AG09319 (cell line): ENCODE measurements at regions not wholly inside any gene's neighbourhood (a gene's known extent, or its start where the extent isn't known, plus 50 kb on each side); places are given as distances from the start of the nearest gene placed in this dataset.
A peak's percentile ranks its signal among the peaks of the same experiment; 100 is the strongest.

Source experiments
- DNase-seq: peaks from one replicate; pipeline ENCODE4 v3.0.0-alpha.2; 2010; ENCODE audit warnings: low read depth; ENCODE audit errors: extremely low read depth
- TF ChIP-seq, protein P1 (sequence below): IDR thresholded peaks from 2 replicates; pipeline ENCODE4 v1.5.1; 2011; ENCODE audit warnings: low read depth, mild to moderate bottlenecking, inconsistent platforms, low read length, moderate library complexity

DNA sequence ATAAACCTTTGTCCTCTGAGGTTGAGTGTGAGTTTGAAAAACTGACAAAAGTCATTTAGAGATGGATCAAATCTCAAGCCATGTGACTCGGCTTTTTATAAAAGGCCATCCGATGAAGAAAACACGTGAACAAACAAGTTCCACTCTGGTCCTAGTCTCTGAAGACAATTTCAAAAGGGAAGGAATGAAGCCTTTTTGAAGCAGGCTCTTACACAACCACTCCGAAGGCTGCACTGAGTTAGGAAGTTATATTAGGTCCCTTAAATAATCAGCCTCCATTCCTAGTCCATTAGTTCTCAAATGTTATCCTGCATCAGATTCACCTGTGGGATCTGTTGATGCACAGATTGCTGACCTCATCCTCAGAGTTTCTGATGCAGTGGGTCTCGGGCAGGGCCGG, 166.6 kb upstream of the HMHB1 start:
- no peak for DNase-seq
- TF ChIP-seq, protein P1, sequence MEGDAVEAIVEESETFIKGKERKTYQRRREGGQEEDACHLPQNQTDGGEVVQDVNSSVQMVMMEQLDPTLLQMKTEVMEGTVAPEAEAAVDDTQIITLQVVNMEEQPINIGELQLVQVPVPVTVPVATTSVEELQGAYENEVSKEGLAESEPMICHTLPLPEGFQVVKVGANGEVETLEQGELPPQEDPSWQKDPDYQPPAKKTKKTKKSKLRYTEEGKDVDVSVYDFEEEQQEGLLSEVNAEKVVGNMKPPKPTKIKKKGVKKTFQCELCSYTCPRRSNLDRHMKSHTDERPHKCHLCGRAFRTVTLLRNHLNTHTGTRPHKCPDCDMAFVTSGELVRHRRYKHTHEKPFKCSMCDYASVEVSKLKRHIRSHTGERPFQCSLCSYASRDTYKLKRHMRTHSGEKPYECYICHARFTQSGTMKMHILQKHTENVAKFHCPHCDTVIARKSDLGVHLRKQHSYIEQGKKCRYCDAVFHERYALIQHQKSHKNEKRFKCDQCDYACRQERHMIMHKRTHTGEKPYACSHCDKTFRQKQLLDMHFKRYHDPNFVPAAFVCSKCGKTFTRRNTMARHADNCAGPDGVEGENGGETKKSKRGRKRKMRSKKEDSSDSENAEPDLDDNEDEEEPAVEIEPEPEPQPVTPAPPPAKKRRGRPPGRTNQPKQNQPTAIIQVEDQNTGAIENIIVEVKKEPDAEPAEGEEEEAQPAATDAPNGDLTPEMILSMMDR = no peak

DNA sequence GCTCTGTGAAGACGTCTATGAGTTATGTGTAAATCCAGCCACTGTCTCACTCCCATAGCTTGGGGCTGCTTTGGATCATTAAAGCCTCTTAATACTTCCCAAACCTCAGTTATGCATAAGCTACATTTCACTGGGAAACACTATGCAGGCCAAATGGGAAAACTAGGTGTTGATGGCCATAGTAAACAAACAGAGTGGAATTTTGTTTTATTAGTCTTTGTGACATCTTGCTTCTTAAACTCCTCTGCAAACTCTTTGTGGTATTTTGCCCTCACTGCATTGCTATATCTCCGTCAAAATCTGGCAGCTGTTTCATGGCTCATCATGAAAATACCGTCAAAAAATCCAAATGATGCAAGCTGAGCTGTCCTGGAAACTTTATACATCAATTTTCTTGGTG, 167.2 kb upstream of the HMHB1 start:
- DNase-seq = no peak
- TF ChIP-seq, protein P1 = no peak

DNA sequence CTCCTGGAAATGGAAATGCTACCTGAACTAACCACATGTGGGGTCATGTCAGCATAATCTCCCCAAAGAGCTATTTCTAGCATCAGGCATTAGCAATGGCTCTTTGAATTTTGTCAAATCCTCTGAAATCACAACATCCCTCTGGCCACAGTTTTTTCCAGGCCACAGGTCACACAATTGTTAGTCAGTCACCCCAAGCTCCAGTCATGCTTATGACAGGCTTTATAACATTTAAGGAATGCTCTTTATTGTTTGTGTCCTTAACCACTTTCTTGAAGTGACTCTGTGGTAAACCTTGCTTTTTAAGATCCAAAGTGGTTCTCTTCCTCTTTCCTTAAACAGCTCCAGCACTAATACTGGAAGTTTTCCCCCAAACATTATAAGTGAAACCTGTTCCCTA, 169.2 kb upstream of the HMHB1 start:
- TF ChIP-seq, protein P1 = no peak
- no peak for DNase-seq

DNA sequence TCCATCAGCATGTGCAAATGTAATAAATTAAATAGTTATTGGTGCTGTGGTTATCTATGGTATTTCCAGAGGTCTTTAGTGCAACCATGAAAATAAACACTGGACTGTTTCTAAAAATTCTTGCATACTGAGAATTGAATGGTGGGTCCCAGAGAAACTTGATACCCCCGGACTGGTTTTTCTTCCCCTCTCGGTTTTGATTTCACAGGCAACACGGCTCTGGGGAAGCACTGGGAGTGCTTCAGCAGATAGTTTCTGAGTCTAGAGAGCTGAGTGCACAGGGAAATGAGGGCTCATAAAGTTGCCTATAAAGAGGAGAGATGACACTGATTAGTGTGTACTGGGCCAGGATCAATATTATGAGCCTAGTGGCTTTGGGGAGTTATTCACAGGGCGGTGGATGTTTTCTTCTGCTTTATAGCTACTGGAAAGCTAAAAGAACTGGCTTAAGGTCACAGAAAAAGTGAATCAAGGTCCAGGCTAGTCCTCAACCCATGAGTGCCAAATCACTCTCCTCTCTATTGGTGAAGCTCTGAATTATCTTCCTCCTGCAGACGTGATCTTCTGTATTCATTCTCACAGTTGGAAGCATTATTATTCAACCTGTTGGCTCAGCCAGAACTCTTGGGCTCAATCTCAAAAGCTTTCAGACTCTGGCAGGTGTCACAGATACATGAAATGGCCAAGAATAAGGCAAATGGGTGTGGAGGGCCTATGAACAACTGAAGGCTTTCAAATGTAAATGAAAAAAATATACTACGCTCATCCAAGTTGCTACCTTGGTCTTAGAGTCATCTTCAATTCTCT, 170.2 kb upstream of the HMHB1 start:
- DNase-seq = peak; percentile 51
- TF ChIP-seq, protein P1 = no peak

DNA sequence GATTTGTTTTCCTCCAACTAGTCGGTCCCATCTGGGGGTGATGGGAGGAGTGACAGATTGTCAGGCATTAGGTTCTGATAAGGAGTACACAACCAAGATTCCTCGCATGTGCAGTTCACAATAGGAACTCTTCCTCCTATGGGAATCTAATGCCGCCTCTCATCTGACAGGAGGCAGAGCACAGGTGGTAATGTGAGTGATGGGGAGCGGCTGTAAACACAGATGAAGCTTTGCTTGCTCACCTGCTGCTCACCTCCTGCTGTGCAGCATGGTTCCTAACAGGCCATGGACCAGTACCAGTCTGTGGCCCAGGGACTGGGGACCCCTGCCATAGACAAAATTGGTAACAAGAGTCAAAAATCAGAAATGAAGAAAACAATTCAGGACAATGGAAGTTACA, 173.3 kb upstream of the HMHB1 start:
- TF ChIP-seq, protein P1 = no peak

DNA sequence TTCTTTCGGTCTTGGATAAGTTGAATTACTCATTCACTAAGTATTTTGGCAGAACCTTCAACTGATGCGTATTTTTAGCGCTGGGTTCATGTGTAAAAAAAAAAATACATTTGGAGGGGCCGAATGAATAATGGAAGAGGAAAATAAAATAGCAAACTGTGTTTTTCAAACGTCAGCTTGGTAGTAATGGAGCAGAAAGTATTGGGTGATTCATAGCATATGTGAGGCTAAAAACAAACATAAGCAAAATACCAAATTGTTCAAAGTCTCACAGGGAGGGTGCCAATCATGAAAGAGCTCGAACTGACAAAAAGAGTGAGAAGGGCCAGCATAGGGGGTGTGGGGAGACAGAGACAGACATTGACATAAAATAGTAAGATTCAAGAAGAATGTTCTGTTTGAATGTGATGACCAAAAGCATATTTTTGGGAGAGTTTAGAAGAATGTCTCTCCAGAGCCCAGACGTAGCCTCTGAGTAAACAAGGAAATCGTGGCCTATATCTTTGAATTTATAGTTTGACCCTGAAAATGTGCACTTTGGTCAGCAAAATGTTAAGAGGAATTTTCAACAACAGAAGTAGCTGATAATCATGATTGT, 174.9 kb upstream of the HMHB1 start:
- DNase-seq = no peak
- TF ChIP-seq, protein P1 = no peak

More for the DNA sequence above, 173.3 kb upstream of the HMHB1 start:
- DNase-seq = no peak

DNA sequence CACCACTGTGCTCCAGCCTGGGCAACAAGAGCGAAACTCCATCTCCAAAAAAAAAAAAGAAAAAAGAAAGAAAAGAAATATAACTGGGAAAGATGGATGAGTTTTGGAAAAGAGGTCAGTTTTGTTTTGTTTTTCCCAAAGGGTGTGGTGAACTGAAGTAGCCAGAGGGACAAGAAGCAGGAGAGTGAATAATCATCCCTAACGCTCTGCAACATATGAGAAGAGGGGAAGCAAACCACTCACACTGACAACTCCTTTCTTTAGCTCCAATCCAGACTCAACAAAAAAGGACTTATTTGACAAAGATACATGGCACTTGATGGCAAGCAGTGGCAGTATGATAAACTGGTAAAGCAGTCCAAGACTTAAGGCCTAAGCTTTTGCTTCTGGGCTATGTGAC, 176.1 kb upstream of the HMHB1 start:
- TF ChIP-seq, protein P1 = no peak
- DNase-seq = no peak
